Panc1 (cell line): ENCODE measurements at regions not wholly inside any gene's neighbourhood (a gene's known extent, or its start where the extent isn't known, plus 50 kb on each side); places are given as distances from the start of the nearest gene placed in this dataset.

Experiments
- ATAC-seq: fragments of 200-7000 bp; cut with Tn5 transposase; 2 replicates; pipeline ENCODE4 v1.9.1; 2020; ENCODE audit warnings: mild to moderate bottlenecking, moderate library complexity
- BruUV-seq: library from RNA; stranded (reverse); fragments of 400-500 nt; replicated peaks from 2 replicates; lab custom pipeline; 2021; lab: Mats Ljungman, UMichigan
- CTCF ChIA-PET: fragments of 300-600 bp; sonication (Branson Sonifier 250); formaldehyde crosslinking; loops from one replicate; lab custom pipeline; 2022; ENCODE audit warnings: antibody characterized with exemption; lab: Charles Lee
- POLR2A ChIA-PET: fragments of 300-600 bp; sonication (Branson Sonifier 250); formaldehyde crosslinking; loops from one replicate; lab custom pipeline; 2022; ENCODE audit warnings: antibody characterized with exemption; lab: Charles Lee
- DNase-seq: peaks from one replicate; pipeline ENCODE4 v3.0.0-alpha.2; 2010; ENCODE audit warnings: low read depth, low spot score
- H3K27ac ChIP-seq: 2 replicates; pipeline ENCODE4 v1.5.1; 2011; ENCODE audit warnings: mild to moderate bottlenecking, low read length, inconsistent platforms
- H3K27me3 ChIP-seq: fragments of 200-500 bp; sonication (Bioruptor generic); 2 replicates; pipeline ENCODE4 v1.6.0; 2014; ENCODE audit warnings: low read length, inconsistent platforms; ENCODE audit not compliant: control insufficient read depth, insufficient read depth
- H3K36me3 ChIP-seq: fragments of 200-500 bp; sonication (Bioruptor generic); 2 replicates; pipeline ENCODE4 v1.5.1; 2014; ENCODE audit warnings: inconsistent platforms, mild to moderate bottlenecking, low read length, moderate library complexity; ENCODE audit not compliant: control insufficient read depth, insufficient read depth
- H3K4me1 ChIP-seq: 2 replicates; pipeline ENCODE4 v1.5.1; 2011; ENCODE audit warnings: inconsistent platforms, mild to moderate bottlenecking, low read length, moderate library complexity; ENCODE audit not compliant: control insufficient read depth, insufficient read depth
- H3K4me3 ChIP-seq, 2 experiments: 2 replicates each; pipeline ENCODE4 v1.5.1; 2011 to 2012; ENCODE audit warnings: low read depth in 2 of 2, low read length in 2 of 2, mild to moderate bottlenecking in 2 of 2, inconsistent platforms in 1 of 2, moderate library complexity in 1 of 2
- H3K9me3 ChIP-seq: fragments of 200-500 bp; sonication (Bioruptor generic); 2 replicates; pipeline ENCODE4 v1.5.1; 2014; ENCODE audit warnings: low read depth, mild to moderate bottlenecking, inconsistent platforms, low read length, moderate library complexity; ENCODE audit not compliant: control insufficient read depth, insufficient read depth
- CTCF ChIP-seq: fragments of 450-650 bp; IDR thresholded peaks from 2 replicates; pipeline ENCODE4 v1.5.1; 2017; ENCODE audit warnings: mild to moderate bottlenecking
- POLR2AphosphoS5 ChIP-seq: IDR thresholded peaks from 2 replicates; pipeline ENCODE4 v1.6.1; 2012; ENCODE audit warnings: mild to moderate bottlenecking, low read depth, low read length, moderate library complexity
- SIN3A ChIP-seq: IDR thresholded peaks from 2 replicates; pipeline ENCODE4 v1.6.1; 2012; ENCODE audit warnings: low read depth, mild to moderate bottlenecking, low read length, moderate library complexity, borderline replicate concordance; ENCODE audit not compliant: insufficient read depth
- TCF7L2 ChIP-seq: IDR thresholded peaks from 2 replicates; pipeline ENCODE4 v1.6.1; 2011; ENCODE audit warnings: mild to moderate bottlenecking, low read depth, low read length, inconsistent platforms
- in situ Hi-C: cut with HindIII; loops from 2 replicates; pipeline ENCODE4 v1.10.0; 2016; ENCODE audit warnings: low sequenced_read_pairs, low pct_unique_long_range_greater_than_20kb
- intact Hi-C: fragments of 100-400 bp; cut with micrococcal nuclease; formaldehyde crosslinking; loops from one replicate; pipeline ENCODE4 v1.10.0; 2022; ENCODE audit not compliant: unreplicated experiment
- TF ChIP-seq, protein P1 (sequence below), 2 experiments: IDR thresholded peaks; 2 replicates each; pipeline ENCODE4 v1.6.1; 2011 to 2012; ENCODE audit warnings: low read depth in 2 of 2, control low read depth in 1 of 2, low read length in 1 of 2, mild to moderate bottlenecking in 1 of 2, moderate library complexity in 1 of 2; ENCODE audit not compliant: insufficient read depth in 1 of 2

DNA sequence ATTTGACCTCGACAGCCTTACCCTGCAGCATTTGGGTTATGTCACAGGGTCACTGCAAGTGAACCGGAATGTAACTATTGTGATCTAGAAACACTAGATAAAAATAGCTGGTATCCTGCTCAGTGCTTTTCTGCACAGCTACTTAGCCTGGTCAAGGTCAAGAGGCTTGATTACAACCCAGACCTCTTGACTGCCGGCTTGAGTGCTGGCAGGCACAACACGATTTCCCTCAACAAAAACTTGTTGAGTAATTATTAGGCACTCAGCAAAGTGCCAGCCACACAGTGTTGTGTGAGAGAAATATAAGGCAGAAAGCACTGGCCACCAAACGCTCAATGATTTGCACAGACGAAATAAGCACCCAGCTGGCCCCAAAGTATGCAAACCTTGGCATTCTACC lies 156.7 kb downstream of the NUAK1 start:
- BruUV-seq = no TSS peak
- no peaks in the 10 kb centered on the region for H3K9me3 ChIP-seq
- ChIA-PET POLR2A (no interaction called here), CTCF (no interaction called here)
- intact Hi-C loops = no loop called here
- no peaks in the 10 kb centered on the region for H3K4me1 ChIP-seq
- no peaks in the 10 kb centered on the region for H3K36me3 ChIP-seq
- no peak overlapping the region for H3K4me3 ChIP-seq
- TF ChIP-seq CTCF = no peak
- TF ChIP-seq POLR2AphosphoS5 = no peak
- TF ChIP-seq, protein P1, sequence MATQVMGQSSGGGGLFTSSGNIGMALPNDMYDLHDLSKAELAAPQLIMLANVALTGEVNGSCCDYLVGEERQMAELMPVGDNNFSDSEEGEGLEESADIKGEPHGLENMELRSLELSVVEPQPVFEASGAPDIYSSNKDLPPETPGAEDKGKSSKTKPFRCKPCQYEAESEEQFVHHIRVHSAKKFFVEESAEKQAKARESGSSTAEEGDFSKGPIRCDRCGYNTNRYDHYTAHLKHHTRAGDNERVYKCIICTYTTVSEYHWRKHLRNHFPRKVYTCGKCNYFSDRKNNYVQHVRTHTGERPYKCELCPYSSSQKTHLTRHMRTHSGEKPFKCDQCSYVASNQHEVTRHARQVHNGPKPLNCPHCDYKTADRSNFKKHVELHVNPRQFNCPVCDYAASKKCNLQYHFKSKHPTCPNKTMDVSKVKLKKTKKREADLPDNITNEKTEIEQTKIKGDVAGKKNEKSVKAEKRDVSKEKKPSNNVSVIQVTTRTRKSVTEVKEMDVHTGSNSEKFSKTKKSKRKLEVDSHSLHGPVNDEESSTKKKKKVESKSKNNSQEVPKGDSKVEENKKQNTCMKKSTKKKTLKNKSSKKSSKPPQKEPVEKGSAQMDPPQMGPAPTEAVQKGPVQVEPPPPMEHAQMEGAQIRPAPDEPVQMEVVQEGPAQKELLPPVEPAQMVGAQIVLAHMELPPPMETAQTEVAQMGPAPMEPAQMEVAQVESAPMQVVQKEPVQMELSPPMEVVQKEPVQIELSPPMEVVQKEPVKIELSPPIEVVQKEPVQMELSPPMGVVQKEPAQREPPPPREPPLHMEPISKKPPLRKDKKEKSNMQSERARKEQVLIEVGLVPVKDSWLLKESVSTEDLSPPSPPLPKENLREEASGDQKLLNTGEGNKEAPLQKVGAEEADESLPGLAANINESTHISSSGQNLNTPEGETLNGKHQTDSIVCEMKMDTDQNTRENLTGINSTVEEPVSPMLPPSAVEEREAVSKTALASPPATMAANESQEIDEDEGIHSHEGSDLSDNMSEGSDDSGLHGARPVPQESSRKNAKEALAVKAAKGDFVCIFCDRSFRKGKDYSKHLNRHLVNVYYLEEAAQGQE (IDR thresholded peaks at IDR 0.05; ENCODE audit: insufficient read depth in 1 of 2, low read depth in 2 of 2, low read length in 1 of 2) = no peak
- no peak for TF ChIP-seq SIN3A
- TF ChIP-seq TCF7L2 = no peak
- no peak for DNase-seq
- no peak overlapping the region for H3K27ac ChIP-seq
- in situ Hi-C loops = no loop called here
- no peaks in the 10 kb centered on the region for H3K27me3 ChIP-seq
- ATAC-seq = no peak

DNA sequence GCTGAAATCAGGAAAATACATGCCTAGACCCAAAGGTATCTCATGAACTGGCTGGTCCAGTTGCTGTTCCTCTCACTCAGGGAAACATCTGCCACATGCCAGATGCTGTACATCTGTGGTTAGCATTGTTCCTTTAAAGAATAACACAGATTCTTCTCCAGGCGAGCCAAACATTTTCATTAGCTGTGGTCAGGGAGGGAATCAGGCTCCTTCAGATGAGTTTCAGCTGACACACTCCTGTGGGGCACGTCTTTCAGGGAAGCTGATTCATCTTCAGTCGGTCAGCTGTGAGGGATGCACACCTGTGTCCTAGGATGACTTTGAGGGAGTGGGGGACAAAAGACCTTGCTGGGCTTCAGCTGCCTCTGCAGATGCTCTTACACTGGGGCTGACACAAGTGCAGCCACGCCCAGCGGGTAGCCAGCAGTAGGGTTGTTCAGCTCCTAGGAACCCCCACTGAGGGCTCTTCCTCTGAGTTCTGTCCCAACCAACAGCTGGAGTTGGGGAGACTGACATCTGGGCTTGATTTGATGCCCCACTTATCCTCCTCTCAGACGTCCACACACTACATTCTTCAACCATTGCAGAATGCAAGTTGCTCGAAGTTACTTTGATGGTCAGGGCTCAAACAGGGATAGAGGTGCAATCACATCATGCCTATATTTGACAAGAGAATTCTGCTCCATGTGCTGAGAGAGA lies 155.0 kb downstream of the NUAK1 start:
- ChIA-PET CTCF (no interaction called here), POLR2A (no interaction called here)
- no peaks in the 10 kb centered on the region for H3K4me1 ChIP-seq
- H3K9me3 ChIP-seq = no peaks in the 10 kb centered on the region
- H3K36me3 ChIP-seq = no peaks in the 10 kb centered on the region
- H3K4me3 ChIP-seq = no peak overlapping the region
- H3K27ac ChIP-seq = no peak overlapping the region
- BruUV-seq = no TSS peak
- in situ Hi-C loops (no loop called here), intact Hi-C loops (no loop called here)
- ATAC-seq = no peak
- TF ChIP-seq POLR2AphosphoS5 (no peak), CTCF (no peak), SIN3A (no peak), TCF7L2 (no peak)
- TF ChIP-seq, protein P1 (IDR thresholded peaks at IDR 0.05; ENCODE audit: insufficient read depth in 1 of 2, low read depth in 2 of 2, low read length in 1 of 2) = no peak
- no peak for DNase-seq
- H3K27me3 ChIP-seq = no peaks in the 10 kb centered on the region
